Immature natural killer cell (primary cell): ENCODE measurements at regions not wholly inside any gene's neighbourhood (a gene's known extent, or its start where the extent isn't known, plus 50 kb on each side); places are given as distances from the start of the nearest gene placed in this dataset.
"Not testable (repeated sequence)": the region's sequence is repeated elsewhere in the genome, so short reads cannot be mapped to it uniquely, and the experiment has no call there.

Experiments used
- DNase-seq, 3 donors: peaks; one replicate each; pipeline ENCODE4 v3.0.0; 2022; ENCODE audit warnings: mixed read lengths in 1 of 3
- H3K27ac Mint-ChIP-seq, 6 donors: one replicate each; pipeline ENCODE4 v1.8.0; 2020; ENCODE audit warnings: mixed read lengths in 6 of 6, mild to moderate bottlenecking in 5 of 6, inconsistent platforms in 4 of 6, moderate library complexity in 3 of 6
- H3K27me3 Mint-ChIP-seq, 3 donors: one replicate each; pipeline ENCODE4 v1.8.0; 2020 to 2021; ENCODE audit warnings: low read depth in 3 of 3, mild to moderate bottlenecking in 3 of 3, mixed read lengths in 3 of 3, moderate library complexity in 3 of 3, inconsistent platforms in 1 of 3
- H3K36me3 Mint-ChIP-seq, 3 donors: one replicate each; pipeline ENCODE4 v1.8.0; 2020; ENCODE audit warnings: mixed read lengths in 3 of 3, inconsistent platforms in 2 of 3, mild to moderate bottlenecking in 2 of 3
- H3K4me1 Mint-ChIP-seq, 2 donors: one replicate each; pipeline ENCODE4 v1.8.0; 2020; ENCODE audit warnings: inconsistent platforms in 2 of 2, mild to moderate bottlenecking in 2 of 2, mixed read lengths in 2 of 2, moderate library complexity in 1 of 2
- H3K4me3 Mint-ChIP-seq, 5 donors: one replicate each; pipeline ENCODE4 v1.8.0; 2020; ENCODE audit warnings: mild to moderate bottlenecking in 5 of 5, mixed read lengths in 5 of 5, inconsistent platforms in 3 of 5, moderate library complexity in 3 of 5
- H3K9me3 Mint-ChIP-seq, 6 donors: one replicate each; pipeline ENCODE4 v1.8.0; 2020; ENCODE audit warnings: mild to moderate bottlenecking in 6 of 6, mixed read lengths in 6 of 6, inconsistent platforms in 4 of 6, moderate library complexity in 3 of 6

GRCh38 chr7:130856866-130857265 lies 122.9 kb upstream of the KLF14 start:
- peaks cover 62 to 84% (median 83%) of the 10 kb centered on the region in 3 donors for H3K36me3 Mint-ChIP-seq
- H3K27me3 Mint-ChIP-seq: peaks cover 1 to 3% (median 3%) of the 10 kb centered on the region in 3 donors
- no peak overlapping the region for H3K27ac Mint-ChIP-seq
- no peaks in the 10 kb centered on the region for H3K4me1 Mint-ChIP-seq
- DNase-seq: no peak
- H3K9me3 Mint-ChIP-seq: peaks cover 25 to 46% (median 39%) of the 10 kb centered on the region in 6 donors
- no peak overlapping the region for H3K4me3 Mint-ChIP-seq

GRCh38 chr7:130860832-130861231 lies 126.8 kb upstream of the KLF14 start:
- not testable (repeated sequence) for DNase-seq

GRCh38 chr7:130865408-130866236 lies 131.6 kb upstream of the KLF14 start:
- peaks cover 1 to 6% (median 2%) of the 10 kb centered on the region in 3 donors for H3K27me3 Mint-ChIP-seq
- H3K4me3 Mint-ChIP-seq: no peak overlapping the region
- peaks cover 0 to 1% (median 0%) of the 10 kb centered on the region in 6 donors for H3K9me3 Mint-ChIP-seq
- H3K4me1 Mint-ChIP-seq: no peaks in the 10 kb centered on the region
- H3K27ac Mint-ChIP-seq: no peak overlapping the region
- peaks cover 30 to 57% (median 51%) of the 10 kb centered on the region in 3 donors for H3K36me3 Mint-ChIP-seq
- no peak for DNase-seq

More at GRCh38 chr7:130860832-130861231, 126.8 kb upstream of the KLF14 start:
- not testable (repeated sequence) for H3K27me3 Mint-ChIP-seq, H3K27ac Mint-ChIP-seq, H3K4me3 Mint-ChIP-seq, H3K4me1 Mint-ChIP-seq
- Mint-ChIP-seq H3K36me3 (peaks cover 68 to 89% (median 85%) of the 10 kb centered on the region in 3 donors), H3K9me3 (peaks cover 25 to 46% (median 37%) of the 10 kb centered on the region in 6 donors)

DNA sequence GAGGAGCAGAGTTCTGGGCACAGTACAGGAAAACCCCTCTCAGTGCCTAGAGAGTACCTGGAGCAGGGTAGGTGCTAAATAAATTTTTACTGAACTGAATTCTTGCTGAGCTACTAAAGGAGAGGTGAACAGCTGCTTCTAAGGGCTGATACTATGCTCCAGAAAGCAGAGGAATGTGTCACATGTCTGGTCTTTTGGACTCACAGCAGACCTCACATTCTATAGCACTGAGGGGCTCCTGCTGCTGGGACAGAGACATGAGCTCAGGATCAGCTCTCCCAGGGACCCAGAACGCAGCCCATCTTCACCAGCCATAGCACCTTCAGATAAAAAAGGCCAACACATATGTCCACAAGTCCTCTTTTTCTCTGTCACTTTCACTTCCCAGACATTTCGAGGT lies 133.0 kb upstream of the KLF14 start:
- DNase-seq: no peak
- H3K4me1 Mint-ChIP-seq: no peaks in the 10 kb centered on the region
- H3K27ac Mint-ChIP-seq: peak overlapping the region in 1 of 6 donors; percentile 2
- no peaks in the 10 kb centered on the region for H3K9me3 Mint-ChIP-seq
- no peak overlapping the region for H3K4me3 Mint-ChIP-seq
- H3K36me3 Mint-ChIP-seq: peaks cover 19 to 46% (median 39%) of the 10 kb centered on the region in 3 donors
- H3K27me3 Mint-ChIP-seq: peaks cover 2 to 7% (median 3%) of the 10 kb centered on the region in 3 donors

DNA sequence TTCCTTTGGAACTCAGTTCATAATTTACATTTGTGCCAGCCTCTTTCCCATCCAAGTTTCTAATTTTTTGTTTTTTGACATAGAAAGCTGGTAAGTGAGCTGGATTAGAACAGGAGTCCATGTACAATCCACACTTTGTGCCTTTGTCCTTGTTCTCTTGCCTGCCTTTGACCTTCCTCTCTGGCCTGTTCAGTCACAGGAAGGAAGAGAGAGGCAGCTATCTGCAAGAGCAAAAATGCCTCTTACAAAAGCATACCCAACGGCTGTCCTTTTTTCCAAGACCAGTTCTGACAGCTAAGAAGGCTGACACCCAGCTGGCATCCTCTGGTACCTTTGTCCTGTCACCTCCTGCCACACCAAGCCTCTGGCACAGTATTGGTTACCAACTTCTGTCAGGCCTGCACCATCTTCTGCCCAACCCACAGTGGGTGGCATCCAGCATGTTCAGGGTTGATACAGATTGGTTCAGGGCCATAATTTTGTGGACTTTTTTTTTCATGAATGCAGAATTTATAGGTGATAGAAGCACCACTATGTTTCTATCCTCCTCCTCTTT lies 133.7 kb upstream of the KLF14 start:
- Mint-ChIP-seq H3K9me3 (no peaks in the 10 kb centered on the region), H3K36me3 (peaks cover 14 to 45% (median 33%) of the 10 kb centered on the region in 3 donors), H3K4me1 (peaks cover 2 to 5% of the 10 kb centered on the region in 2 donors), H3K27ac (no peak overlapping the region), H3K4me3 (no peak overlapping the region), H3K27me3 (peaks cover 2 to 13% (median 3%) of the 10 kb centered on the region in 3 donors)
- no peak for DNase-seq

DNA sequence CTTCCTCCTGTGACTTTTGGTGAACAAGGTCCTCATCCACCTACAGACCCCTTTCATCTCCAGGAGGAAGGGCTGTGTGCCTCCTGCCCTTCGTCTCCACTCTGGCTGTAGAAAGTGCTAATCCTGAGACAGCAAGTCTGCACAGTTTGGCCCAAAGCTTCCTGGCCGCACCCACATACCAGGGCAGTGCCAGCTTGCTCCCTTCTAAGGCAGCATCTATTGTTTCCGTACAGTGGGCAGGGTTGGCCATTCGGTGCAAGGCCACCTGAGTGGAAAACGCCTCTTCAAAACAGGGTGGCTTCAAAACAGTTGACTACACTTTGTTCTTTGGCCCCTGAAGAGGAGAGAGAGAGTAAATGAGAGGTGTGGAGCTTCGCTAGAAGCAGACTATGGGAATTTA lies 134.1 kb upstream of the KLF14 start:
- DNase-seq: no peak
- Mint-ChIP-seq H3K27ac (peak overlapping the region in 2 of 6 donors; percentile 34 to 41), H3K27me3 (peaks cover 2 to 13% (median 3%) of the 10 kb centered on the region in 3 donors), H3K4me1 (peaks cover 2 to 6% of the 10 kb centered on the region in 2 donors), H3K4me3 (no peak overlapping the region), H3K9me3 (no peaks in the 10 kb centered on the region), H3K36me3 (peaks cover 12 to 41% (median 29%) of the 10 kb centered on the region in 3 donors)

DNA sequence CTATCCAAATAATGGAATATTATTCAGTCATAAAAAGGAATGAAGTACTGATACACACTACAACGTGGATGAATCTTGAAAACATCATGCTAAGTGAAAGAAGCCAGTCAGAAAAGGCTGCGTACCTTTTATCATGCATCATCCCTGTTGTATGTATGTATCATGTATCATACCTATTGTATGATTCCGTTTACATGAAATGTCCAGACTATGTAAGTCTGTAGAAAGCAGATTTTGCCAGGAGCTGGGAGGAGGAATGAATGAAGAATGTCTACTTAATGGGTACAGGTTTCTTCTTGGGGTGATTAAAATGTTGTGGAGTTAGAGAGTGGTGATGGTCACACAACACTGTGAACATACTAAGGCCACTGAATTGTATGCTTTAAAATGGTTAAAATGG lies 135.9 kb upstream of the KLF14 start:
- Mint-ChIP-seq H3K27me3 (peaks cover 4 to 18% (median 5%) of the 10 kb centered on the region in 3 donors), H3K4me1 (peaks cover 2 to 13% of the 10 kb centered on the region in 2 donors), H3K4me3 (no peak overlapping the region), H3K9me3 (no peaks in the 10 kb centered on the region), H3K27ac (no peak overlapping the region), H3K36me3 (peaks cover 9 to 36% (median 18%) of the 10 kb centered on the region in 3 donors)
- DNase-seq: no peak

DNA sequence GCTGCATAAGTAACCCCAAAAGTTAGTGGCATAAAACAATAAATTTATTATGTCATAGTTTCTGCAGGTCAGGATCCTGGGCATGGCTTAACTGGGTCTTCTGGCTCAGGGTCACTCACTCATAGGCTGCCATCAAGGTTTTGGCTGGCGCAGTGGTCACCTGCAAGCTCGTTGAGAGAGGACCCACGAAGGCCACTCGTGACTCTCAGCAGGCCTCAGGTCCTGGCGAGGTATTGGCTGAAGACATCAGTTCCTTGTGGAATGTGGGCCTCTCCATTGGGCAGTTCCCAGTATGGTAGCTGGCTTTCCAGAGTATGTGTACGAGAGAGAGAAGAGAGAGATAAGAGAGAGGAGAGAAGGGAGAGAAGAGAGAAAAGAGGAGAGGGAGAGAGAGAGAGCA lies 138.3 kb upstream of the KLF14 start:
- Mint-ChIP-seq H3K4me3 (peak overlapping the region in 1 of 5 donors; percentile 15), H3K36me3 (peaks cover 5 to 39% (median 6%) of the 10 kb centered on the region in 3 donors), H3K27me3 (peaks cover 2 to 18% (median 10%) of the 10 kb centered on the region in 3 donors), H3K4me1 (peaks cover 10 to 37% of the 10 kb centered on the region in 2 donors), H3K9me3 (no peaks in the 10 kb centered on the region), H3K27ac (peak overlapping the region in 2 of 6 donors; percentile 52 to 62)
- DNase-seq: no peak

DNA sequence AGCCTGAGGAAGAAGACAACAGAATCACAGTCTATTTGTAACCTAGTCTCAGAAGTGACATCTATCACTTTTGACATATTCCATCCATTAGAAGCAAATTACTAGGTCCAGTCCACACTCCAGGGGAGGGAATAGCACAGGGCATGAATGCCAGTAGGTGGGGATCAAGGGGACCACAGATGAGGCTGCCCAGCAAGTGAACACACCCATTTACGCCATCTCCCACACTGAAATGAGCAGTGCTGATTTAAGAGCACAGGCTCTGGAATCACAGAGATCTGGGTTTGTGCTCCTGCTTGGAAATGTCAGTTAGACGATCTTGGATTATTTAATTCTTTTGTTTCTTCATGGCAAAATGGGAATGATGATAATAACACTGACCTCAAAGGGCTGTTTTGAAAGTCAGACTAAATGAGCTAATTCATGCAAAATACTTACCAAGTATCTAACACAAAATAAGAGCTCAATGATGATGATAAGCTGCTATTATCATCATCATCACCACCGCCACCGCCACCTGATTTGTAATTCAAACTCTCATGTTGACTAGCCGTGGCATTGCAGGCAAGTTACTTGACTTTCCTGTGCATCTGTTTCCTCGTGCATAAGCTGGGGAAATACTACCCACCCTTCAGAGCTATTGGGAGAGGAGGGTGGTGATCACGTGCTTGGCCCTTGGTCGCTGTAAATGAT lies 138.9 kb upstream of the KLF14 start:
- Mint-ChIP-seq H3K4me1 (peaks cover 13 to 41% of the 10 kb centered on the region in 2 donors), H3K9me3 (no peaks in the 10 kb centered on the region), H3K4me3 (no peak overlapping the region), H3K27me3 (peaks cover 2 to 18% (median 10%) of the 10 kb centered on the region in 3 donors), H3K27ac (peak overlapping the region in 3 of 6 donors; percentile 23 to 62 (median 52)), H3K36me3 (peaks cover 5 to 41% (median 10%) of the 10 kb centered on the region in 3 donors)
- no peak for DNase-seq

DNA sequence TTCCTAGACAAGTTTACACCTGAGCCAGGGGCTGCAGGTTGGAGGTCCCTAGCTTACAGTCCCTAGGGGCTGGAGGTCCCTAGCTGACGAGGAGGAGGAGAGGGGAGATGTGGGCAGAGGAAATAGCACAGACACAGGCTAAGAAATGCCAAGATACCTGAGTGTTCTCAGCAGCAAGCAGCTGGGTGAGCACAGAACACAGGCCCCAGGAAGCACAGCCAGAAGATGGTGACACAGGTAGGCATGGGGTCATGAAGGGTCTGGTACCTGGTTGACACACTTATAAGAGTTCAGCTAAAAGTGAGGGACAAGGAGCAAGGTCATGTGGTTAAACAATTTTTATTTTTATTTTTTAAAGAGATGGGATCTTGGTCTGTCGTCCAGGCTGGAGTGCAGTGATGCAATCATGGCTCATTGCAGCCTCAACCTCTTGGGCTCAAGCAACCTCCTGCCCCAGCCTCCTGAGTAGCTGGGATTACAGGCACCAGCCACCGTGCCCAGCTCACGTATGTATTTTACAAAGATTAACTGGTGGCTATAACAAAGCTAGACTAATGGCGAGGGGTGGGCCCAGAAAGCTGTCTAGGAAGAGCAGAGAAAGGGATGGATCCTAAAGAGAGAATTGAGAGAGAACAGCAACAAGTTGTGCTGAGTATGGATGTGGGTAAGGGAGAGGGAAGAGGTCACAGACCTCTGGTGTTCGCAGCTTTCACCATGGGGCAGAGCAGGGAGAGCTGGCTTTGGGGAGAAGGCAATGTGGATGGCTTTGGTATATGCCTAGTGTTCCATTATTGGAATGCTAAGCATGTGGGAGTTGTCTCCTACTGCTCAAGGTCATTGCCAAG lies 140.3 kb upstream of the KLF14 start:
- H3K4me1 Mint-ChIP-seq: peaks cover 16 to 48% of the 10 kb centered on the region in 2 donors

DNA sequence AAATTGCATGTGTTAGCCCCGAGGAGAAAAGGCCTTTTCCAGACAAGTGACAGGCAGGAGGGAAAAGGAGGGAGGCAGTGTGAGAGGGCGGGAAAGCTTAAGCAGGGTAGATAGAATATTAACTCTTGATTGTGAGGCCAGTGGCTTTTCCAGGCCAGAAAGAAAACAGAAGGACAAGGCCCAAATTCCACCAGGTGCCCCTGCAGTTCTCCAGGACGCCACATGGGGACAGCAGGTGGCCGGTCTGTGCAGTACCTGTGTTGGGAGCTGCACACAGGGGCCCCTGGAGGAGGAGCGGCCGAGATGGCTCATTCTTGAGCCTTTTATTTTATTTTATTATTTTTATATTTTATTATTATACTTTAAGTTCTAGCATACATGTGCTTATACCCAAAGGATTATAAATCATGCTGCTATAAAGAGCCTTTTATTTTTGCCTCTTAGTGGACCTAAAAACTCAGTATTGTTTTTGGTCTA lies 141.3 kb upstream of the KLF14 start:
- peaks cover 5 to 37% (median 13%) of the 10 kb centered on the region in 3 donors for H3K36me3 Mint-ChIP-seq
- no peak overlapping the region for H3K4me3 Mint-ChIP-seq
- peak overlapping the region in 1 of 6 donors; percentile 20 for H3K27ac Mint-ChIP-seq
- peak in 2 of 3 donors; percentile 22 to 29 for DNase-seq
- H3K27me3 Mint-ChIP-seq: peaks cover 2 to 15% (median 10%) of the 10 kb centered on the region in 3 donors
- peaks cover 16 to 48% of the 10 kb centered on the region in 2 donors for H3K4me1 Mint-ChIP-seq
- H3K9me3 Mint-ChIP-seq: peaks cover 0 to 2% (median 0%) of the 10 kb centered on the region in 6 donors

More for the DNA sequence above, 140.3 kb upstream of the KLF14 start:
- peaks cover 0 to 2% (median 0%) of the 10 kb centered on the region in 6 donors for H3K9me3 Mint-ChIP-seq
- peaks cover 2 to 18% (median 10%) of the 10 kb centered on the region in 3 donors for H3K27me3 Mint-ChIP-seq
- H3K4me3 Mint-ChIP-seq: no peak overlapping the region
- peaks cover 5 to 42% (median 18%) of the 10 kb centered on the region in 3 donors for H3K36me3 Mint-ChIP-seq
- H3K27ac Mint-ChIP-seq: peak overlapping the region in 2 of 6 donors; percentile 8 to 48
- no peak for DNase-seq

DNA sequence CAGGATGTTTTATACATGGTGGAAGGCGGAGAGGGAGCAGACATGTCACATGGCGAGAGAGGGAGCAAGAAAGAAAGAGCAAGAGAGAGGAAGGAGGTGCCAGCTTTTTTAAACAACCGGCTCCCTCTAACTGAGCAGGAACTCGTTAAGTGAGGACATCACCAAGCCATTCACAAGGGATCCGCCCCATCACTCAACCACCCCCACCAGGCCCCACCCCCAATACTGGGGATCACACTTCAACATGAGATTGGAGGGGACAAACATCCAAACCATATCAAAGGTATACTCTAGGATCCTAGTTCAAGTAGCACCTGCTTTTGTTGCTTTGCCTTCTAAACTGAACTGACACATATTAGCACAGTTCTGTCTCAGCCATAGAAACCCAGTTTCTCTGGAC lies 141.9 kb upstream of the KLF14 start:
- no peak overlapping the region for H3K4me3 Mint-ChIP-seq

More for the DNA sequence above, 141.9 kb upstream of the KLF14 start:
- H3K27me3 Mint-ChIP-seq: peaks cover 2 to 18% (median 10%) of the 10 kb centered on the region in 3 donors
- no peak overlapping the region for H3K27ac Mint-ChIP-seq
- peaks cover 0 to 2% (median 0%) of the 10 kb centered on the region in 6 donors for H3K9me3 Mint-ChIP-seq
- no peak for DNase-seq
- peaks cover 16 to 48% of the 10 kb centered on the region in 2 donors for H3K4me1 Mint-ChIP-seq
- H3K36me3 Mint-ChIP-seq: peaks cover 5 to 41% (median 13%) of the 10 kb centered on the region in 3 donors
